HepG2 (cell line): ENCODE measurements at regions not wholly inside any gene's neighbourhood (a gene's known extent, or its start where the extent isn't known, plus 50 kb on each side); places are given as distances from the start of the nearest gene placed in this dataset.

Source experiments
- ATRX ChIP-seq: sonication (generic); formaldehyde crosslinking; IDR thresholded peaks from 2 replicates; pipeline ENCODE4 v1.4.0; 2020; ENCODE audit warnings: missing genetic modification reagents, borderline replicate concordance
- BCL6 ChIP-seq: IDR thresholded peaks from 2 replicates; pipeline ENCODE4 v1.6.1; 2016; ENCODE audit warnings: missing genetic modification reagents, missing compliant biosample characterization
- BORCS8-MEF2B ChIP-seq: sonication (generic); formaldehyde crosslinking; IDR thresholded peaks from 2 replicates; pipeline ENCODE4 v1.8.0; 2022; ENCODE audit warnings: mild to moderate bottlenecking, missing genetic modification reagents
- EED ChIP-seq: sonication (generic); formaldehyde crosslinking; IDR thresholded peaks from 2 replicates; pipeline ENCODE4 v1.5.0; 2020; ENCODE audit warnings: mild to moderate bottlenecking, missing genetic modification reagents
- ETV5 ChIP-seq: IDR thresholded peaks from 2 replicates; pipeline ENCODE4 v1.6.1; 2018; ENCODE audit warnings: missing biosample characterization, missing genetic modification reagents, inconsistent platforms, borderline replicate concordance
- GFI1 ChIP-seq: sonication (generic); formaldehyde crosslinking; IDR thresholded peaks from 2 replicates; pipeline ENCODE4 v1.5.0; 2020; ENCODE audit warnings: missing genetic modification reagents, mild to moderate bottlenecking, borderline replicate concordance
- HMGXB4 ChIP-seq, 2 experiments: sonication (generic) in 1 of 2; formaldehyde crosslinking in 1 of 2; IDR thresholded peaks; 2 replicates each; pipeline versions ENCODE4 v1.4.0 to v1.6.1; 2018 to 2020; ENCODE audit warnings: missing genetic modification reagents in 2 of 2, borderline replicate concordance in 1 of 2, low read depth in 1 of 2, mild to moderate bottlenecking in 1 of 2, missing biosample characterization in 1 of 2
- MAFG ChIP-seq: sonication (generic); formaldehyde crosslinking; IDR thresholded peaks from 2 replicates; pipeline ENCODE4 v1.5.1; 2020; ENCODE audit warnings: mild to moderate bottlenecking, missing genetic modification reagents
- MYPOP ChIP-seq: sonication (generic); formaldehyde crosslinking; IDR thresholded peaks from 2 replicates; pipeline ENCODE4 v1.8.1; 2023; ENCODE audit warnings: mild to moderate bottlenecking, moderate library complexity, missing genetic modification reagents
- RBM22 ChIP-seq: fragments of 200-400 bp; formaldehyde crosslinking; optimal IDR thresholded peaks from 2 replicates; pipeline ENCODE3; 2017; ENCODE audit warnings: mild to moderate bottlenecking, low read length, moderate library complexity
- SNAPC5 ChIP-seq: sonication (generic); formaldehyde crosslinking; IDR thresholded peaks from 2 replicates; pipeline ENCODE4 v1.8.1; 2023; ENCODE audit warnings: mild to moderate bottlenecking, missing genetic modification reagents, borderline replicate concordance
- TBX2 ChIP-seq: sonication (generic); formaldehyde crosslinking; IDR thresholded peaks from 2 replicates; pipeline ENCODE4 v1.5.0; 2020; ENCODE audit warnings: missing genetic modification reagents, mild to moderate bottlenecking, borderline replicate concordance
- U2AF1 ChIP-seq: fragments of 200-400 bp; formaldehyde crosslinking; optimal IDR thresholded peaks from 2 replicates; pipeline ENCODE3; 2017; ENCODE audit warnings: mild to moderate bottlenecking, low read depth, low read length
- ZNF263 ChIP-seq: sonication (generic); formaldehyde crosslinking; IDR thresholded peaks from 2 replicates; pipeline ENCODE4 v1.4.0; 2020; ENCODE audit warnings: missing genetic modification reagents
- ZNF282 ChIP-seq: fragments of 450-650 bp; IDR thresholded peaks from 2 replicates; pipeline ENCODE4 v1.6.1; 2018; ENCODE audit not compliant: partially characterized antibody
- ZNF570 ChIP-seq: sonication (generic); formaldehyde crosslinking; IDR thresholded peaks from 2 replicates; pipeline ENCODE4 v1.4.0; 2020; ENCODE audit warnings: mild to moderate bottlenecking, missing genetic modification reagents, borderline replicate concordance
- ZNF607 ChIP-seq: sonication (generic); formaldehyde crosslinking; IDR thresholded peaks from 2 replicates; pipeline ENCODE4 v1.5.1; 2020; ENCODE audit warnings: missing genetic modification reagents, mild to moderate bottlenecking, borderline replicate concordance
- ZNF616 ChIP-seq: sonication (generic); formaldehyde crosslinking; IDR thresholded peaks from 2 replicates; pipeline ENCODE4 v1.5.0; 2020; ENCODE audit warnings: low read depth, mild to moderate bottlenecking, missing genetic modification reagents
- ZNF704 ChIP-seq: sonication (generic); formaldehyde crosslinking; IDR thresholded peaks from 2 replicates; pipeline ENCODE4 v1.8.1; 2023; ENCODE audit warnings: mild to moderate bottlenecking, inconsistent platforms, moderate library complexity, missing genetic modification reagents, borderline replicate concordance
- ZNF776 ChIP-seq: sonication (generic); formaldehyde crosslinking; IDR thresholded peaks from 2 replicates; pipeline ENCODE4 v1.4.0; 2020; ENCODE audit warnings: mild to moderate bottlenecking, missing genetic modification reagents
- ZNF878 ChIP-seq: sonication (generic); formaldehyde crosslinking; IDR thresholded peaks from 2 replicates; pipeline ENCODE4 v1.8.1; 2023; ENCODE audit warnings: mild to moderate bottlenecking, missing genetic modification reagents, moderate library complexity
- ZSCAN5A ChIP-seq: sonication (generic); formaldehyde crosslinking; IDR thresholded peaks from 2 replicates; pipeline ENCODE4 v1.8.0; 2022; ENCODE audit warnings: mild to moderate bottlenecking, missing genetic modification reagents, borderline replicate concordance

- TF ChIP-seq ZNF607 (0 out of 2 replicates have a peak, but pooled peaks have one; percentile 61), GFI1 (CRISPR knock-in tag) (no peak; the same call in 1 of the 2 replicates), RBM22 (no peak), BCL6 (CRISPR knock-in tag) (peak; percentile 11; the same call in 1 of the 2 replicates), BORCS8-MEF2B (CRISPR knock-in tag) (peak; percentile 73), ATRX (CRISPR knock-in tag) (no peak), U2AF1 (no peak), ZNF263 (CRISPR knock-in tag) (peak; percentile 41; the same call in 1 of the 2 replicates), ZSCAN5A (peak; percentile 66; the same call in 1 of the 2 replicates), HMGXB4 (CRISPR knock-in tag; IDR thresholded peaks at IDR 0.05; ENCODE audit: borderline replicate concordance in 1 of 2, low read depth in 1 of 2) (peak; percentile 35 to 70; a peak in 3 of 4 replicates), TBX2 (CRISPR knock-in tag) (peak; percentile 62), ZNF570 (CRISPR knock-in tag) (no peak), SNAPC5 (CRISPR knock-in tag) (no peak), ZNF616 (CRISPR knock-in tag) (peak; percentile 51; the same call in 1 of the 2 replicates), ZNF282 (no peak), EED (CRISPR knock-in tag) (no peak), ZNF704 (CRISPR knock-in tag) (no peak), ZNF776 (peak; percentile 49; the same call in 1 of the 2 replicates), MYPOP (CRISPR knock-in tag) (0 out of 2 replicates have a peak, but pooled peaks have one; percentile 33), MAFG (CRISPR knock-in tag) (no peak), ZNF878 (CRISPR knock-in tag) (no peak), ETV5 (no peak)
Measured at GRCh38 chr6:156686995-156687788, 90.0 kb upstream of the ARID1B start (continued).
